Sigmoid colon (tissue), 4 donors: ENCODE measurements at regions not wholly inside any gene's neighbourhood (a gene's known extent, or its start where the extent isn't known, plus 50 kb on each side); places are given as distances from the start of the nearest gene placed in this dataset.

Experiments
- EP300 ChIP-seq, 4 donors: sonication (generic); formaldehyde crosslinking; IDR thresholded peaks; one replicate each; pipeline ENCODE4 v1.6.1; 2017; ENCODE audit warnings: antibody characterized with exemption in 4 of 4
- TF ChIP-seq, protein P1 (sequence below), 4 experiments: fragments of 450-650 bp in 3 of 4; fragments of 200-600 bp in 1 of 4; IDR thresholded peaks; one replicate each; pipeline ENCODE4 v1.5.1; 2016 to 2019; ENCODE audit warnings: antibody characterized with exemption in 4 of 4, mild to moderate bottlenecking in 3 of 4, moderate library complexity in 2 of 4

DNA sequence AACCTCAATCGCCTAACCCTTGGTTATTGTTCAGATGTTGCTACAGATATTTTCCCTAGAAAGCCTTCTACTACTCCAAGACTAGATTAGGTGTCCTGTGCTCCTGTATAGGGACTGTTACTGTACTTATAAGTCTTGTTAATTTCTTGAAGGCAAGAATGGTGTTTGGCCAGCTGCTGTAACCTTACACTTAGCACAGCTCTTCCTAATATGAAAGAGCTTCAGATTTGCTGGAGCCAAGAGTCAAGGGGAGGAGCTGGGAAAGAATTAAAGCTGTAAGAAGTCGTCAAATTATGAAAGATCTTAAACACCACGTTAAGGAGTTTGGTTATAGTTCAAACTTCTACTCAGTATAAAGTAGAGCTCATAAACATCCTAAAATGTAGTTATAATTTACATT is 245.9 kb upstream of the TLL1 start:
- TF ChIP-seq, protein P1, sequence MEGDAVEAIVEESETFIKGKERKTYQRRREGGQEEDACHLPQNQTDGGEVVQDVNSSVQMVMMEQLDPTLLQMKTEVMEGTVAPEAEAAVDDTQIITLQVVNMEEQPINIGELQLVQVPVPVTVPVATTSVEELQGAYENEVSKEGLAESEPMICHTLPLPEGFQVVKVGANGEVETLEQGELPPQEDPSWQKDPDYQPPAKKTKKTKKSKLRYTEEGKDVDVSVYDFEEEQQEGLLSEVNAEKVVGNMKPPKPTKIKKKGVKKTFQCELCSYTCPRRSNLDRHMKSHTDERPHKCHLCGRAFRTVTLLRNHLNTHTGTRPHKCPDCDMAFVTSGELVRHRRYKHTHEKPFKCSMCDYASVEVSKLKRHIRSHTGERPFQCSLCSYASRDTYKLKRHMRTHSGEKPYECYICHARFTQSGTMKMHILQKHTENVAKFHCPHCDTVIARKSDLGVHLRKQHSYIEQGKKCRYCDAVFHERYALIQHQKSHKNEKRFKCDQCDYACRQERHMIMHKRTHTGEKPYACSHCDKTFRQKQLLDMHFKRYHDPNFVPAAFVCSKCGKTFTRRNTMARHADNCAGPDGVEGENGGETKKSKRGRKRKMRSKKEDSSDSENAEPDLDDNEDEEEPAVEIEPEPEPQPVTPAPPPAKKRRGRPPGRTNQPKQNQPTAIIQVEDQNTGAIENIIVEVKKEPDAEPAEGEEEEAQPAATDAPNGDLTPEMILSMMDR (IDR thresholded peaks at IDR 0.05): no peak
- no peak for TF ChIP-seq EP300 (IDR thresholded peaks at IDR 0.05)
